ENCODE measurements at regions not wholly inside any gene's neighbourhood (a gene's known extent, or its start where the extent isn't known, plus 50 kb on each side); places are given as distances from the start of the nearest gene placed in this dataset.

GRCh38 chr4:144353292-144353691 is 212.8 kb upstream of the GYPA start:
- TF ChIP-seq, protein P1, sequence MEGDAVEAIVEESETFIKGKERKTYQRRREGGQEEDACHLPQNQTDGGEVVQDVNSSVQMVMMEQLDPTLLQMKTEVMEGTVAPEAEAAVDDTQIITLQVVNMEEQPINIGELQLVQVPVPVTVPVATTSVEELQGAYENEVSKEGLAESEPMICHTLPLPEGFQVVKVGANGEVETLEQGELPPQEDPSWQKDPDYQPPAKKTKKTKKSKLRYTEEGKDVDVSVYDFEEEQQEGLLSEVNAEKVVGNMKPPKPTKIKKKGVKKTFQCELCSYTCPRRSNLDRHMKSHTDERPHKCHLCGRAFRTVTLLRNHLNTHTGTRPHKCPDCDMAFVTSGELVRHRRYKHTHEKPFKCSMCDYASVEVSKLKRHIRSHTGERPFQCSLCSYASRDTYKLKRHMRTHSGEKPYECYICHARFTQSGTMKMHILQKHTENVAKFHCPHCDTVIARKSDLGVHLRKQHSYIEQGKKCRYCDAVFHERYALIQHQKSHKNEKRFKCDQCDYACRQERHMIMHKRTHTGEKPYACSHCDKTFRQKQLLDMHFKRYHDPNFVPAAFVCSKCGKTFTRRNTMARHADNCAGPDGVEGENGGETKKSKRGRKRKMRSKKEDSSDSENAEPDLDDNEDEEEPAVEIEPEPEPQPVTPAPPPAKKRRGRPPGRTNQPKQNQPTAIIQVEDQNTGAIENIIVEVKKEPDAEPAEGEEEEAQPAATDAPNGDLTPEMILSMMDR (IDR thresholded peaks at IDR 0.05): no peak
- no peak for TF ChIP-seq POLR2A (IDR thresholded peaks at IDR 0.05)
- no peak for TF ChIP-seq EP300 (IDR thresholded peaks at IDR 0.05)
- no peak for TF ChIP-seq POLR2AphosphoS5 (IDR thresholded peaks at IDR 0.05)
